Right ventricle myocardium superior (tissue), 1 donor: ENCODE measurements at regions not wholly inside any gene's neighbourhood (a gene's known extent, or its start where the extent isn't known, plus 50 kb on each side); places are given as distances from the start of the nearest gene placed in this dataset.

ENCODE experiments used
- ATAC-seq: fragments of 200-7000 bp; cut with Tn5 transposase; one replicate; pipeline ENCODE4 v1.9.1; 2020; ENCODE audit warnings: mild to moderate bottlenecking; ENCODE audit not compliant: poor library complexity
- DNase-seq: peaks from one replicate; pipeline ENCODE4 v3.0.0-alpha.2; 2020
- intact Hi-C: fragments of 100-400 bp; cut with DNase I; formaldehyde crosslinking; loops from one replicate; pipeline ENCODE4 v1.11.2; 2022
- donor health status: DM: no; HTN: yes; CAD: no; lungs with severe emphysema.

- intact Hi-C loops: no loop called here
- no peak for ATAC-seq
- no peak for DNase-seq
Observed at GRCh38 chr20:21586682-21587081, 72.8 kb upstream of the NKX2-2 start.

GRCh38 chr20:21583486-21584168 is 69.8 kb upstream of the NKX2-2 start:
- intact Hi-C loops: no loop called here
- no peak for ATAC-seq

GRCh38 chr20:21577551-21577950 is 63.7 kb upstream of the NKX2-2 start:
- intact Hi-C loops: loop anchor here (10.0 kb wide), 1 partner anchor 743 kb away; no protein-coding TSS in a partner anchor
- DNase-seq: no peak
- no peak for ATAC-seq

More at GRCh38 chr20:21583486-21584168, 69.8 kb upstream of the NKX2-2 start:
- DNase-seq: no peak

GRCh38 chr20:21575981-21576740 is 62.3 kb upstream of the NKX2-2 start:
- intact Hi-C loops: loop anchor here (10.0 kb wide), 1 partner anchor 741 kb away; no protein-coding TSS in a partner anchor
- ATAC-seq: no peak

GRCh38 chr20:21575167-21575566 is 61.3 kb upstream of the NKX2-2 start:
- ATAC-seq (no peak), DNase-seq (no peak)
- intact Hi-C loops: loop anchor here (10.0 kb wide), 1 partner anchor 740 kb away; no protein-coding TSS in a partner anchor

More at GRCh38 chr20:21575981-21576740, 62.3 kb upstream of the NKX2-2 start:
- DNase-seq: no peak

- DNase-seq (no peak), ATAC-seq (no peak)
- intact Hi-C loops: loop anchor here (5.0 to 10.0 kb wide), 2 partner anchors 337 to 740 kb away; no protein-coding TSS in a partner anchor
Observed at GRCh38 chr20:21574443-21574842, 60.6 kb upstream of the NKX2-2 start.

- ATAC-seq (no peak), DNase-seq (no peak)
- intact Hi-C loops: loop anchor here (5.0 to 10.0 kb wide), 2 partner anchors 336 to 738 kb away; no protein-coding TSS in a partner anchor
Observed at GRCh38 chr20:21573259-21573658, 59.4 kb upstream of the NKX2-2 start.

- DNase-seq (no peak), ATAC-seq (no peak)
- intact Hi-C loops: loop anchor here (5.0 to 10.0 kb wide), 2 partner anchors 335 to 737 kb away; no protein-coding TSS in a partner anchor
Observed at GRCh38 chr20:21571841-21572690, 58.2 kb upstream of the NKX2-2 start.

GRCh38 chr20:21570285-21570992 is 56.6 kb upstream of the NKX2-2 start:
- ATAC-seq: no peak
- DNase-seq: no peak
- intact Hi-C loops: loop anchor here (5.0 to 10.0 kb wide), 2 partner anchors 333 to 736 kb away; no protein-coding TSS in a partner anchor

- intact Hi-C loops: no loop called here
- no peak for ATAC-seq
- no peak for DNase-seq
Observed at GRCh38 chr20:21569586-21569985, 55.7 kb upstream of the NKX2-2 start.

GRCh38 chr20:21564127-21564773 is 50.4 kb upstream of the NKX2-2 start:
- intact Hi-C loops: no loop called here
- ATAC-seq (no peak), DNase-seq (no peak)
